ENCODE measurements at regions not wholly inside any gene's neighbourhood (a gene's known extent, or its start where the extent isn't known, plus 50 kb on each side); places are given as distances from the start of the nearest gene placed in this dataset.

DNA sequence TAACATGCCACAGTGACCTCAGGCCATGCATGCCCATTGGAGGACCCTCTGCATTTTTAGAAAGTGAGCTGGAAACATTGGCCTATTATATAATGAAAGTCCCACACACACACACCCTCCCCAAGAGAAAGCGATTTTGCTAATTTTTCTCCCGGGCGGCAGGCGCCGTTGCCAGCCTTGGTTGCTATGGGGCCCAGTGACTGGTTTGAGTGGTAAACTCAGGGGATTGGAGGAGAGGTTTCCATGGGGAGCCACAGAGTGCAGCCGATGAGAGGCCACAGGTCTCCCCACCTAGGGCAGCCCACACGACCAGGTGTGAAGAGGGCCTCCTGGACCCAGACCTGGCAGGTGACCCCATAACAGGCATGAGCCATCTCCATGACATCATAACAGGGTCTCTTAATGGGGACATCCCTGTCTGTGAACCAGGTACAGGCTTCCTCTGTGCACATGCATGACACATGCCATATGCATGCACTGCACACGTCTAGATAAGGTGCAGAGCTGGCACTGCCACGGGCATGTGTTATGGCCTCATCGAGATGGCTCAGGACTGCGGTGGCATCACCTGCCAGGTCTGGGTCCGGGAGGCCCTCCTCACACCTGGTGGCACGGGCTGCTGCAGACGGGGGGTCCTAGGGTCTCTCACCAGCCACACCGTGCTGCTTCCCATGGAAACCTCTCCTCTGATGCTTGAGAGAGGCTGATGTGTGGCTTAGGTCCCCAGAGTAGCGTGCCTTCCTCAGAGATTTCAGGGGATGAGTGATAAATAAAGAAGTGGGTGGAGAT lies 144.1 kb downstream of the RBFOX3 start:
- ATAC-seq (no peak), DNase-seq (no peak)
- intact Hi-C loops (cut with micrococcal nuclease): no loop called here
- no peak overlapping the region for H3K4me3 ChIP-seq (ENCODE audit: low read length)
- ChIA-PET CTCF (no interaction called here), POLR2A (no interaction called here)
- Mint-ChIP-seq H3K4me3 (no peak overlapping the region), H3K9me3 (no peaks in the 10 kb centered on the region), H3K27ac (no peak overlapping the region), H3K4me1 (no peaks in the 10 kb centered on the region), H3K27me3 (peaks cover 0 to 26% (median 4%) of the 10 kb centered on the region in 5 donors), H3K36me3 (no peaks in the 10 kb centered on the region)
- H3K27ac ChIP-seq (ENCODE audit: low read depth, low read length): no peak overlapping the region
- H3K27me3 ChIP-seq (ENCODE audit: control insufficient read depth in 2 of 2, insufficient read depth in 2 of 2, low read length in 2 of 2): peaks cover 0 to 3% of the 10 kb centered on the region in 2 donors
- no peaks in the 10 kb centered on the region for H3K9me3 ChIP-seq (ENCODE audit: control insufficient read depth in 2 of 3, low read length in 3 of 3)
- H3K36me3 ChIP-seq (ENCODE audit: control insufficient read depth in 2 of 3, insufficient read depth in 3 of 3, low read length in 3 of 3): no peaks in the 10 kb centered on the region
- no peaks in the 10 kb centered on the region for H3K4me1 ChIP-seq (ENCODE audit: control insufficient read depth in 2 of 2, insufficient read depth in 2 of 2, low read length in 2 of 2)

DNA sequence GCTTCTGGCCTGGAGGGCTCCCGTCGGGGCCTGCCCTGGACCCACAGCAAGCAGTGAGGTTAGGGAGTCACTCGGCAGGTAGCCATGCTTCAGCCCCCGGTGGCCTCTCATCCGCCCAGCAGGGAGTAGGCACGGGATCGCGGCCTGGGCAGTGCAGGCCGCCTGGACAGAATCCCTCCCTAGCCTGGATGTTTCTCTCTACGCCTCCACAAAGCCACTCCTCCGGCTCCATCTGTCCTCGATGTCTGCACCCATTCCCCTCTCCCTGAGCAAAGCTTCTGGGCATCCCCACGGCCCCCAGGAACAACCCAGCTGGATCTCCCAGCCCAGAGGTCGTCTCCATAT lies 145.2 kb downstream of the RBFOX3 start:
- Histone ChIP-seq H3K9me3 (ENCODE audit: control insufficient read depth in 2 of 3, low read length in 3 of 3) (no peaks in the 10 kb centered on the region), H3K4me3 (ENCODE audit: low read length) (no peak overlapping the region), H3K27me3 (ENCODE audit: control insufficient read depth in 2 of 2, insufficient read depth in 2 of 2, low read length in 2 of 2) (peaks cover 0 to 3% of the 10 kb centered on the region in 2 donors), H3K36me3 (ENCODE audit: control insufficient read depth in 2 of 3, insufficient read depth in 3 of 3, low read length in 3 of 3) (no peaks in the 10 kb centered on the region), H3K27ac (ENCODE audit: low read depth, low read length) (no peak overlapping the region), H3K4me1 (ENCODE audit: control insufficient read depth in 2 of 2, insufficient read depth in 2 of 2, low read length in 2 of 2) (no peaks in the 10 kb centered on the region)
- ChIA-PET POLR2A (no interaction called here), CTCF (no interaction called here)
- DNase-seq (no peak), ATAC-seq (no peak)
- intact Hi-C loops (cut with micrococcal nuclease): no loop called here
- Mint-ChIP-seq H3K27ac (no peak overlapping the region), H3K27me3 (peaks cover 0 to 21% (median 4%) of the 10 kb centered on the region in 5 donors), H3K36me3 (no peaks in the 10 kb centered on the region), H3K4me1 (no peaks in the 10 kb centered on the region), H3K4me3 (no peak overlapping the region), H3K9me3 (peaks cover 0 to 3% (median 0%) of the 10 kb centered on the region in 11 donors)

DNA sequence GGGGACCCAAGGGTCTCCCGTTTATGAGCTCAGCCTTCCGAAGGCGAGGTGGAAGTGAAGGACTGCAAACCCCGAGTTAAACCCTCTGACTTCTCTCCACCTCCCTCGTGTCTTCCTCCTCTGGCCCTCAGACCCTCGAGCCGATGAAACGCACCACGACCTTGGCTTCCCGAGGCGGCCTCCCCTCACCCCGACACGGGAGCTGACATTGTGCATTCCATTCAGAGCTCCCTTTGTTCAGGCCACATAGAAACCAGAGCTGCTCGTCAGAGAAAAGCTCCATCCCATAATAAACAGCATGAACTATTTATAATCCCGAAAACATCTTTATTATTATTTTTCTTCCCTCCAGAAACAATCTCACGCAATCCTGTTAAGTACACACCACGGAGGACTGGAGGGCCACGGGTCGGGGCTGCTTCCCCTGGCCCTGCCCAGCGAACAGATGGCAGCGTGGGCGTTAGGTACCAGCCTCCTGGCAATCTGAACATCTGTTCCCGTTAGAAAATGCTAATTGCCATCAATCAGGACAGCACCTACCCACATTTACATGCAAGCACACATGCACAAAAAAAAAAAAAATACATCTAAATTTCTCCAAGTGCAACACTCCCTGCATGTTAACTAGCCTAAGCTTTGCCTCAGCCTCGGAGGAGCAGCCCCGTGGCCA lies 145.7 kb downstream of the RBFOX3 start:
- no peak overlapping the region for H3K4me3 ChIP-seq (ENCODE audit: low read length)
- CTCF ChIA-PET: no interaction called here
- Mint-ChIP-seq H3K36me3 (no peaks in the 10 kb centered on the region), H3K27me3 (peaks cover 0 to 18% (median 4%) of the 10 kb centered on the region in 5 donors), H3K4me3 (no peak overlapping the region), H3K4me1 (no peaks in the 10 kb centered on the region), H3K27ac (no peak overlapping the region), H3K9me3 (peaks cover 0 to 3% (median 0%) of the 10 kb centered on the region in 11 donors)
- DNase-seq (no peak), ATAC-seq (no peak)
- H3K27me3 ChIP-seq (ENCODE audit: control insufficient read depth in 2 of 2, insufficient read depth in 2 of 2, low read length in 2 of 2): peaks cover 0 to 3% of the 10 kb centered on the region in 2 donors
- H3K27ac ChIP-seq (ENCODE audit: low read depth, low read length): no peak overlapping the region
- H3K9me3 ChIP-seq (ENCODE audit: control insufficient read depth in 2 of 3, low read length in 3 of 3): no peaks in the 10 kb centered on the region
- no peaks in the 10 kb centered on the region for H3K36me3 ChIP-seq (ENCODE audit: control insufficient read depth in 2 of 3, insufficient read depth in 3 of 3, low read length in 3 of 3)
- POLR2A ChIA-PET: no interaction called here
- H3K4me1 ChIP-seq (ENCODE audit: control insufficient read depth in 2 of 2, insufficient read depth in 2 of 2, low read length in 2 of 2): no peaks in the 10 kb centered on the region
- intact Hi-C loops (cut with micrococcal nuclease): no loop called here

DNA sequence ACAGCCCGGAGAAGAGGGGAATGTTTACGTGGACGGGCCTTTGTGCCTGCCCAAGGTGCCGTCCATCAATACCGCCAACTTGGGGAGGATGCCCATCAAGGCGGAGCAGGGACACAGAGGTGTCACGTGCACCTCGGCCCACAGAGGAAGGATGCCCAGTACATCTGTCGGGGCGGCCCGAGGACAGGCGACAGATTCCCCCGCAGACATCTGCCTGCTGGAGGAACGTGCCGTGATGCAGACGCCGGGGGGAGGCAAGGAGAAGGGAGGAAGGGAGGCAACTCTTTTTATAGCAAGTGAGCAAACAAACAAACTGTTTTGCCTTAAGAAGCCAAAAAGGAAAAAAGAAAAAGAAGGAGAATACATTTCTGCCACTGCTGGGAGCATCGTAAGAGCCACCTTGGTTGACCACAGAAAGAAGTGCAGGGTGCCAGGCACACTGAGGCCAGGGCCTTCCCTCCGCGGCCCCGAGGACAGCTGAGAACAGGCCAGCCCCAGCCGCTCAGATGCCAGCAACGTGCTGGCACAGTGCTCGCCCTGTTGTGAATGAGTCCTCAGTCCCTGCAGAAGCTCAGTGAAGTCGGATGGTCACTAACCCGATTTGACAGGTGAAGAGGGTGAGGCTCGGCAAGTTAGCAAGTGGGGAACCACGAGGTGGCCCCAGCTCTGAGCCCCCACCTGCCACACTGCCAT lies 146.4 kb downstream of the RBFOX3 start:
- Mint-ChIP-seq H3K9me3 (peaks cover 0 to 3% (median 0%) of the 10 kb centered on the region in 11 donors), H3K4me1 (peaks cover 0 to 2% (median 0%) of the 10 kb centered on the region in 7 donors), H3K4me3 (no peak overlapping the region), H3K36me3 (no peaks in the 10 kb centered on the region), H3K27me3 (peaks cover 0 to 18% (median under 1%) of the 10 kb centered on the region in 5 donors), H3K27ac (no peak overlapping the region)
- H3K4me1 ChIP-seq (ENCODE audit: control insufficient read depth in 2 of 2, insufficient read depth in 2 of 2, low read length in 2 of 2): no peaks in the 10 kb centered on the region
- intact Hi-C loops (cut with micrococcal nuclease): no loop called here
- H3K9me3 ChIP-seq (ENCODE audit: control insufficient read depth in 2 of 3, low read length in 3 of 3): no peaks in the 10 kb centered on the region
- POLR2A ChIA-PET: no interaction called here
- ATAC-seq: no peak
- DNase-seq: no peak
- no peaks in the 10 kb centered on the region for H3K36me3 ChIP-seq (ENCODE audit: control insufficient read depth in 2 of 3, insufficient read depth in 3 of 3, low read length in 3 of 3)
- H3K4me3 ChIP-seq (ENCODE audit: low read length): no peak overlapping the region
- H3K27ac ChIP-seq (ENCODE audit: low read depth, low read length): no peak overlapping the region
- CTCF ChIA-PET: no interaction called here
- peaks cover 0 to 3% of the 10 kb centered on the region in 2 donors for H3K27me3 ChIP-seq (ENCODE audit: control insufficient read depth in 2 of 2, insufficient read depth in 2 of 2, low read length in 2 of 2)

DNA sequence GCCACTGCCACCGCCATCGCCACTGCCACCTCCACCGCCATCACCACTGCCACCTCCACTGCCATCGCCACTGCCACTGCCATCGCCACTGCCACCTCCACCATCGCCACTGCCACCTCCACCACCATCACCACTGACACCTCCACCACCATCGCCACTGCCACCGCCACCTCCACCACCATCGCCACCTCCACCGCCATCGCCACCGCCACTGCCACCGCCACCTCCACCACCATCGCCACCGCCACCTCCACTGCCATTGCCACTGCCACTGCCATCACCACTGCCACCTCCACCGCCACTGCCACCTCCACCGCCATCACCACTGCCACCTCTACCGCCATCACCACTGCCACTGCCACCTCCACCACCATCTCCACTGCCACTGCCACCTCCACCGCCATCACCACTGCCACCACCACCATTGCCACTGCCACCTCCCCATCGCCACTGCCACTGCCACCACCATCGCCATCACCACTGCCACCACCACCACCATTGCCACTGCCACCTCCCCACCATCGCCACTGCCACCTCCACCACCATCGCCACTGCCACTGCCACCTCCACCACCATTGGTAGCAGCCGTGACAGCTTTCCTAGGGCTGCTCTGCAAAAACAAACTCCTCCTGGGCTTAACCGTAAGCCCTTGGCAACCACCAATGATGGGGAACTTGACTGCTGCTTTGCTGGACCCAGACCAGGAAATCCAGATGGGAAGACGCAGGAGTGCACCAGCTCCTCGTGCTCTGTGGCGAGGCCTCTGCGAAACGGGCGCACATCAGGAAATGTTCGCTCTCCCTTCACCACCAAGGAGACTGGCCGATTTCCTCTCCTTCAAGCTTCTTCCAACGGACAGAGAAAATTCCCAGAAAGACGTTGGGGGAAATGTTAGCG lies 147.2 kb downstream of the RBFOX3 start:
- Mint-ChIP-seq H3K4me1 (peaks cover 0 to 2% (median 0%) of the 10 kb centered on the region in 7 donors), H3K36me3 (no peaks in the 10 kb centered on the region), H3K27me3 (peaks cover 0 to 22% (median 0%) of the 10 kb centered on the region in 5 donors), H3K27ac (no peak overlapping the region), H3K9me3 (peaks cover 0 to 3% (median 0%) of the 10 kb centered on the region in 11 donors), H3K4me3 (no peak overlapping the region)
- Histone ChIP-seq H3K36me3 (ENCODE audit: control insufficient read depth in 2 of 3, insufficient read depth in 3 of 3, low read length in 3 of 3) (no peaks in the 10 kb centered on the region), H3K4me3 (ENCODE audit: low read length) (no peak overlapping the region), H3K27me3 (ENCODE audit: control insufficient read depth in 2 of 2, insufficient read depth in 2 of 2, low read length in 2 of 2) (peaks cover 0 to 3% of the 10 kb centered on the region in 2 donors), H3K27ac (ENCODE audit: low read depth, low read length) (no peak overlapping the region), H3K4me1 (ENCODE audit: control insufficient read depth in 2 of 2, insufficient read depth in 2 of 2, low read length in 2 of 2) (no peaks in the 10 kb centered on the region), H3K9me3 (ENCODE audit: control insufficient read depth in 2 of 3, low read length in 3 of 3) (no peaks in the 10 kb centered on the region)
- ChIA-PET POLR2A (no interaction called here), CTCF (no interaction called here)
- DNase-seq: no peak
- intact Hi-C loops (cut with micrococcal nuclease): no loop called here
- no peak for ATAC-seq

DNA sequence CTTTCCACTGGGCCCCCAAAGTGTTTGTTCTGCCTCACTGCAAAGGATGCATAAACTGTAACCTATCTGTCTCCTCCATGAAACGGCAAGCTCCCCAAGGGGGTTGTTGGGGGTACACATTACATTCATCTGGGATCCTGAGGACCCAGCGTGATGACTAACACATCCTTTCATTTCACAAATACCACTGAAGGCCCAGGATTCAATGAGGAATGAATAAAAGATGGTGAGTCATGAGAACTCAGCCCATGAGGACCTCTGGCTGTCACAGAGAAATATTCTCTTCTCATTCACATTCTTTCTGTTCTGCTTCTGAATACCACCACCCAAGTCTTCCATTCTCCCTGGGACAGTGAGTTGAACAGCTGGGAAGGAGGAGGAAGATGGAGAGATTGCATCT lies 149.8 kb downstream of the RBFOX3 start:
- Mint-ChIP-seq H3K27me3 (peaks cover 0 to 30% (median 4%) of the 10 kb centered on the region in 5 donors), H3K4me3 (no peak overlapping the region), H3K27ac (no peak overlapping the region), H3K9me3 (peaks cover 0 to 3% (median 0%) of the 10 kb centered on the region in 11 donors), H3K36me3 (no peaks in the 10 kb centered on the region), H3K4me1 (peaks cover 0 to 2% (median 0%) of the 10 kb centered on the region in 7 donors)
- POLR2A ChIA-PET: no interaction called here
- intact Hi-C loops (cut with micrococcal nuclease): no loop called here
- no peaks in the 10 kb centered on the region for H3K36me3 ChIP-seq (ENCODE audit: control insufficient read depth in 2 of 3, insufficient read depth in 3 of 3, low read length in 3 of 3)
- H3K9me3 ChIP-seq (ENCODE audit: control insufficient read depth in 2 of 3, low read length in 3 of 3): no peaks in the 10 kb centered on the region
- CTCF ChIA-PET: no interaction called here
- DNase-seq (no peak), ATAC-seq (no peak)
- H3K27ac ChIP-seq (ENCODE audit: low read depth, low read length): no peak overlapping the region
- no peak overlapping the region for H3K4me3 ChIP-seq (ENCODE audit: low read length)
- H3K27me3 ChIP-seq (ENCODE audit: control insufficient read depth in 2 of 2, insufficient read depth in 2 of 2, low read length in 2 of 2): no peaks in the 10 kb centered on the region
- H3K4me1 ChIP-seq (ENCODE audit: control insufficient read depth in 2 of 2, insufficient read depth in 2 of 2, low read length in 2 of 2): no peaks in the 10 kb centered on the region

Data from naive thymus-derived CD4-positive, alpha-beta T cell (primary cell).